HG02642 (cell line): ENCODE measurements at regions not wholly inside any gene's neighbourhood (a gene's known extent, or its start where the extent isn't known, plus 50 kb on each side); places are given as distances from the start of the nearest gene placed in this dataset.
"Not testable (repeated sequence)": the region's sequence is repeated elsewhere in the genome, so short reads cannot be mapped to it uniquely, and the experiment has no call there.

Source experiments
- ATAC-seq: cut with Tn5 transposase; IDR thresholded peaks from one replicate; pipeline ENCODE4 v1.9.1; 2021; ENCODE audit warnings: mild to moderate bottlenecking; ENCODE audit not compliant: unreplicated experiment, poor library complexity

DNA sequence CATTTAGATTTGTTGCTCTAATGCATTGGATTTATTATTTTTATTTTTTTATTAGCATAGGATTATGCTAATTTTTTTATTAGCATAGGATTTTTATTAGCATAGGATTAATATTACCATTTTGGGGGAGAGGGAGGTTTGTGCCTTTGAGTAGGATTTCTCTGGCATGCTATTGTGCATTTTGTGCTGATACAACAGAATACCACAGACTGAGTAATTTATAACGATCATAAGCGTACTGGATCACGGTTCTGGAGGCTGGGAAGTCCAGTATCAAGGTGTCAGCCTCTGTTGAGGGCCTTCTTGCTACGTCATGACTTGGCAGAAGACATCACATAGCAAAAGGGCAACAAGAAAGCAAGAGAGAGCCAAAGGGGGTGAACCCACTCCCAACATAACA lies 187.5 kb downstream of the XPNPEP1 start:
- ATAC-seq = no peak

DNA sequence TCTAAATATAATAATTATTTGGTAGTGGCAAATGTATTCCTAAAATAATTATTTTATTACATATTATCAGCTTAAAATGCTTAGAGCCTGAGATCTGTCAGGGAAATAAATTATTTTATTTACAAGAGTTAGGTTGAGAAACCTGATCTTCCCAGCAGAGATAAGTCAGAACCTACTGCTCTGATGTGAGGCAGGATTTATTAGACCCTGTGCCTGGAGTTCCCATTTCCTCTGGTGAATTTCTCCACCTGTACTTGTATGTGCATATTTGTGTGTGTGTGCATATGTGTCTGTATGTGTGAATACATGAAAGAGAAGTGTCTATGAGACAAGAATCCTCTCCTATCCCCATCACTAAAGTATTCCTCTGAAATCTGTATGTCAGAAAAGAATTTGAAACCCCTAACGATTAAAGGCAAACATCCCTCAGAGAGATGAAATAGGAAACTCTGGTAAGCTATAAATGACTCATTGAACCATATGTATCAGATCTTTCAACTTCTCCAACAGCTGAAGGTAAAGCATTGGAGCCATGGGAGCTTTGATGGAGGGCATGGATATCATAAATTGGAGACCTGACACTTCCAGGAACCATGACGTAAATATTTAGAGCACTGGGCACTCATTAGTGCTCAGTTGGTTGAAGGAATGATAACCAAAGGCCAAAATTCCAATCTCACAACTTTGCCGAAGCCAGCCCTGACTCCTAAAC lies 190.9 kb downstream of the XPNPEP1 start:
- no peak for ATAC-seq

DNA sequence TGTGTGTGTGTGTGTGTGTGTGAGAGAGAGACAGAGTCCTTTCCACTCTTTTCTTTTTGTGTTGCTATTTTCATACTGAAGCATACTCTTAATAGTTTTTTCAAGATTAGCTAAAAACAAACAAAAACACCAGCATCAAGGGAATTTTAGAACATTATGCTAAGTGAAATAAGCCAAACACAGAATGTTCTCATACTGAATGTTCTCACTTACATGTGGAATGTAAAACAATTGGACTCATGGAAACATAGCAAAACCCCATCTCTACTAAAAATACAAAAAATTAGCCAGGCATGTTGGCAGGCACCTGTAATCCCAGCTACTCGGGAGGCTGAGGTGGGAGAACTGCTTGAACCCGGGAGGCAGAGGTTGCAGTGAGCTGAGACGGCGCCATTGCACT lies 193.4 kb downstream of the XPNPEP1 start:
- not testable (repeated sequence) for ATAC-seq

DNA sequence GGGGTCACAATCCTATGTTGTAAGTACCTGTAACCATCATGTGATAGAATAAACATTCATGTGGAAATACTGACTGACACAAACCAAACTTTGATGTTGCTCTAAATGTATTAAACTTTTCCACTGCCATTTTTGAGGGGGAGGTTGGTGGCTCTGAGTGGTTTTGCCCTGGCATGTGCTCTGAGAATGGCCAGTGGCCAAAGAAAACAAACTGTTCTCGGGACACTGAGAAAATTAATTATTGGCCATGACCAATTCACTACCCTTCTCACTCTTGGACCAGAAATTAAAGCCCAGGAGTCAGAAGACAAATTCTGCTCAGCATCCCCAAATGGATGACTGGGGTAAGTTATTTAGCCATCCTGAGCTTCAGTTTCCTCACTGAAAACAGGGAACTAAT lies 195.9 kb downstream of the XPNPEP1 start:
- no peak for ATAC-seq

DNA sequence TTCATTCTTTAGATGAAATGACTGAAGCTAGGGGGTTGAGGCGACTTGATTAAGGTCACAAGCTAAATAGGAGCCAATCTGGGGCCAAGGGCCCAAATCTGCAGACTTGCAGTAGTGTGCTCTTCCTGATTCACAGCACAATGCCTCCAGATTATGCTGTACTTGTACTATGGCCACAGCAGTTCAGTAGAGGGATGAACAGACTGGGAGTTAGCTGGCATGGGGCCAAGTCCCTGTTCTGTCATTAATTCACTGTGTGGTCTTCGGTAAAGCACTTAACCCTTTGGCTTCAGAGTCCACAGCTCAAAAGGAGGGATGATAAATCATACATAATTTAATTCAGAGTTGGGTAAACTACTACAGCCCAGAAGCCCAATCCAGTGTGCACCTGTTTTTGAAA lies 196.8 kb downstream of the XPNPEP1 start:
- ATAC-seq = no peak

DNA sequence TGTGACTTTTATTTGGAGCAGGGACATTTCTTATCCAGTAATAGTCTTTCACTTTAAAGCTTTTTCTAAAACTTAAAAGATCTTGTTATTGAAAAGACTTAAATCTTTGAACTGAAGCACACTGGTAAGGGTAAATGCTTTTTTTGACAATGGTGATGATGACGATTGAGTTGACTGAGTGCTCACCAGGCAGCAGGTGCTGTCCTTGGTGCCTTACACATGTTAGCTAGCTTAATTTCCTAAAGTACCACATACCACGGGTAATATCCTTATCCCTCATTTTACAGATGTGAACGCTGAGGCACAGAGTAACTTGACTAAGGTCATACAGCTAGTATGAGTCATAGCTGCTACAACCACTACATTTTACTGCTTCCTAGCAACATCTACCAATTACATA lies 200.0 kb downstream of the XPNPEP1 start:
- ATAC-seq = no peak

DNA sequence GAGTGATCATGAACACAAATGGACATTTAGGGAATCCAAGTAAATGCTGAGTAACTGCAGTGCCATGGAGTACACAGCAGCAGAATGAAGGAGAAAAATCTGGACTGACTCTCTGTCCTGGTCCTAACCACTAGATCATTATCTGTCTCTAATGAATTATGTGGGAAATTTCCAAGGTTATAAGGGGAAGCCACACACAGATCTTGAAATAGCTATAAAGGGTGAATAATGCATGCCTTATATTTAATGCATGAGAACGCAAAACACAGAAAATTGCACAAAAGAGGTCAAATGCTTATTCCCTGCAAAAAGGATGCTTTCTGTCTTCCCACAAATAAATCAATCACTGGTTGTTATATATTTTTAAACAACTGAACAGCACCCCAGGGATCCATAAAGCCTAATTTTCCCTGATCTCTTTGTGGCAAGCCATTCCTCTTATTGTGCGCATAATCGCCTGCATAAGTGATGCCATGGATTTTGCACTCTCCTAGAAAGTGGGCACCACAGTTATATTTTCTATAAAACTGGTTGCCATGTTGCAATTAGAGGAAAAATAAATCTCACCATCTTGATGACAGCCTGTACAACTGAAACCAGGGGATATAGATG lies 201.8 kb downstream of the XPNPEP1 start:
- ATAC-seq = no peak

DNA sequence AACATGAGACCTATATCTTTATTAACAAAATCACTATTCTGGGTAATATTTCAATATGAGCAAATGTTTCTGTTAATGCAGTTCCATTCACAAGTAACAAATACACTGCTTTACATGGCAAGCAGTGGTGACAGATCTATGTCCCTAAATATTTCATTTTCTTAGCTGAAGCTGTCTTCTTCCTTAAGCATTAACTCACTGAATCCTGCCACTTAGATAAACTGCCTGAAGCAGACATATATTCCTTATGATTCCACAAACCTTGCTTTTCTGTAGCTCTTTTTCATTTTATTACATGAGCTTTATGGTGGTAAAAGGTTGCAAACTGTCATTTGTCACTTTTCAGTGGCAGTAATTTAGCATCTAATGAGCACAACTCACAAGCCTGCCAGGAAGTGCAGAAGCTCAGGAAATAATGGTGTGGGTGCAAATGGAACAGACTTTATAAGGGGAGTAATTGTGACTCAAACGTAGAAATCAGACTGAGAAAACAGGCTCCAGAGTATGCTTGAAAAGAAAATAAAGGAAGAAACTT lies 217.2 kb downstream of the XPNPEP1 start:
- ATAC-seq = no peak

DNA sequence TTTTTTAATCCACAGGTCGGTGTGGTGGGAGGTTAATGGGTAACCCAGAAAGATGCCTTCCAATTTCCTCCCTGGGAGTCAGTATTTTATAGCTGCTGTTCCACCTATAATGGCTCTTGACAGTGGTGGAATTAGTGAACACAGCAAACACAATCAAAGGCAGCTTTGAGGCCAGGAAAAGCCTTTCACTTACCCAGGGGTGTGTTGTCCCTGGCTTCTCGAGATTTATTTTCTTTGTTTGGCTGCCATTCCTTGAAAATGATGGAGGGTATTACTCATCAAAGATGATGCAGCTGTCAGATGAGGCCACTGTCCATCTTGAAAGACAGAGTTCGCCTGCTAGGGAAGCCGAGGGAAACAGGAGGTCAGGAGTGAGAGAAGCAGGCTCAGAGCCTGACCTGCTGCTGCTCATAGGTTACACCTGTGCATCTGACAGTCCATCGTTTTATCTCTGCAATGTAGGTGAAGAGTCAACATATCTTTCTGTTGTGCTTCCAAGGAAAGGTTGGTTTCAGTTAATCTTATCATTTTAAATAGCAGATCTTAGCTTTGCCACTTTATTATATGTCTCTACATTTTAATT lies 221.6 kb downstream of the XPNPEP1 start:
- ATAC-seq = no peak

DNA sequence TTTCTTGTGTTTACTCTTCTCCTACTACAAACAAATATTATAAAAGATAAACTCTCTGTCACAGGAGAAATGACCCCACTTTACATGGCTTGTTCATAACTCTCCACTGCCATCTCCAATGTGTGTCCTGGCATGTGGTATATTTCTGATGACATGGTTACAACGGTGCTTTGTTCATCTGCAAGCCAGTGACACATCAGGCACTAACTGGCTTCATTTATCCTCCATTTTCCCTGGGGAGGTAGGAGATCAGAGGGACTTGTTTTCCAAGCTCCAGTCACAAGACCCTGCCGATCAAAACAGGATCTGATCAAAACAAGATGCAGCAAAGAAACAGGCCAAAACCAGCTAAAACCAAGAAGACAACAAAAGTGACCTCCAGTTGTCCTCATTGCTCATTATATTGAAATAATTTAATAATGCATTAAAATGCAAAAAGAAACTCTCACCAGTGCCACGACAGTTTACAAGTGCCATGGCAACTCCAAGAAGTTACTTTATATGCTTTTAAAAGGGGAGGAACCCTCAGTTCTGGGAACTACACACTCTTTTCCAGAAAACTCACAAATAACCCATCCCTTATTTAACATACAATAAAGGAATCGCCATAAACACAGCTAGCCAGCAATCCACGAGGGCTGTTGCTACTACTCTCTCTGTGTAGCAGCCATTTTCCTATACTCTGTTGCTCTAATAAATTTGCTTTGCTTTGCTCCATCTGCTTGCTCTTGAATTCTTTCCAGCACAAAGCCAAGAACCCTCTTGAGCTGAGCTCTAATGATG lies 224.2 kb downstream of the XPNPEP1 start:
- no peak for ATAC-seq

DNA sequence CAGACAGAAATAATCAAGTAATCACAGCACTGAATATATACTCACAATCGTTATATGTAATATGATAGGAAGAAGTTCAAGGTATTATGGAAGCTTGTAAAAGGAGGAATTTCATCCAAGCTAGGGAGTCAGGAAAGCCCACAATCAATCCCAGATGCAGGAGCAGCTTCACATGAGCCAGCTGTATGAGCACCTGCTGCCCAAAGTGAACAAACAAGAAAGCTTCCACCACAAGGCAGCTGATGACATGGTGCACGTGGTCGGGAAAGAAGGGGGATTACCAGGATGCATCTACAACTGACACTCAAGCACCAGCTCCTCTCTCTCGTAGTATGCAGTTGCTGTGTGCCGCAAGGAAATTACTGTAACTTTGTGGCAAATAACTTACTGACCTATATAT lies 225.2 kb downstream of the XPNPEP1 start:
- no peak for ATAC-seq

DNA sequence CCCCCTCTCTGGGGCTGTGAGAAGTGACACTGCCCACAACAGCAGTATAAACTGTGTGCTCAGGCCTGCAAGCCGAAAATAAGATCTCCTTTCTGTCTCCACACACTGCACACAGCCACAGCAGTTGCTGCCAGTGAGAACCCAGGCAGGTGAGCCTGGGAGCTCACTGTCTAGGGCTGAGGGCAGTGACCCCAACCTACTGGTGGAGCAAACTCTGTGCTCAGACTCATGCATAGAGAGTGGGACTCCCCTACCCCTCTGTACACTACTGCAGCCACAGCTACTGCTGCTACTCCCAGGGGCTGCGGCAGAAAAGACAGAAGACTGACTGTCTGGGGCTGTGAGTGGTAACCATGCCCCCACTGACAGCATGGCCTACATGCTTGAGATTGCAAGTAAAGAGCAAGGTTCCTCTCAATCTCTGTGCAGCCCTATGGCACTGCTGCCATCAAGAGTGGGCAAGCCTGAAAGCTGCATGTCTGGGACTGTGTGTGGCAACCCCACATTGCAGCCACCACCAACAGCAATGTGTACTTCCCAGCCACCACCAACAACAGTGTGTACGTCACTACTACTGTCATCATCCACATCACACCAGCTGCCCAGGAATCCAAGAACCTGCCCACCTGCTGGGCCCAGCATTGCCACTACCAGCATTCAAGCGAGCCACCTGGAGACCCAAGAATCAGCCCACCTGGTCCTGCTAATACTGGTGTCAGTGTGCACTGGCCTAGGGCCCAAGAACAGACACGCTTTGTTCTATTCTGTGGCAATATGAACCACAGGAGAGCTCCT lies 226.1 kb downstream of the XPNPEP1 start:
- no peak for ATAC-seq

DNA sequence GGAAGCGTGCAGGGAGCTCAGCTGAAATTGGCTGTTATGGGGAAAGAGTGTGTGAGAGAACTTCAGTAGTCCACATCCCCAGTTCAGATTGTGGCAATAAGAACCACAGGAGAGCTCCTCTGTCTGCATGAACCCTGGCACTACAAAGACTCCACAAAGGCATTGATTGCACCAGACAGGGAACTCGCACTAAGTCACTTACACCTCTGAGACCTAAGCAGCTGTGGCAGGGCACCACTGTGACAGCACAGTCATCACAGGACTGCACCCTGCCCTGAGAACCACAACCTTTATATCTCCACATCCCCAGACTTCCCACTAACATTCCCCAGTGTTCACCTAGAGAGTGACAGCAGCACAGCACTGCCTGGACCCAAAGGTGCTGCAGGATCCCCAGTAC lies 226.8 kb downstream of the XPNPEP1 start:
- no peak for ATAC-seq

DNA sequence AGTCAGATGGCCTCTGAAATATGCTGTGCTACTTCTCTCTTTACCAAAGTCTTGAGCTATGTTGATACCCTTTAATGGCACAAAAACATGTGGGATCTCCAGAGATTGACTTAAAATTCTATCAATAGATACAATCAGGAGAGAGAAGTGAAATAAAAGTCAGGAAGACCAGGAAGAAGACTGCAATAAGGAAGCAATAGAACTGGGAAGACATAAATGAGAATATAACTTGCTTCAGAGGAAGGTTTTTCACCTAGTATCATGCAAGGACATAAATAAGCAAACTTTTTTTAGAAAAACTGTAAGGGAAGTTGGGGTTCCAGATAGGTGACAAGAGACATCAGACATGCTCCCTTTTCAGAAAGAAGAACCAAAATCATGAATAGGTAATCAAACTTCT lies 227.3 kb downstream of the XPNPEP1 start:
- ATAC-seq = no peak

DNA sequence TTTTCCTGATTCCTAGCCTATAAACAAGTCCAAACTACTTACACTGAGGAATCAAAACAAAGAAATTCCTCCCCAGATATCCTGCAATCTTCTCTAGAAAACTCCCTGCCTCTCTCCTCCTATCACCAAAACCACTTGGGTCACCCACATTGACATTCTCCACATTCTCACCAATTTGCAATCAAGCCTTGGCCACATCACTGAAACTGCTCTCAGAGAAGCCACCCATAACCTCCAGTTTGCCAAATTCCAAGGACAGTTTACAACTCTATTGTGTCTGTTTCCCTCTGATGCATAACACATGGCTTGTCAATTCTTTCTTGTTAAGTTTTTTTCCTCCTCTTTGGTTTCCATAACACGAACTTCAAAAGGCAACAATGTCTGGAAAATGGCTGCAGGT lies 233.5 kb downstream of the XPNPEP1 start:
- no peak for ATAC-seq

DNA sequence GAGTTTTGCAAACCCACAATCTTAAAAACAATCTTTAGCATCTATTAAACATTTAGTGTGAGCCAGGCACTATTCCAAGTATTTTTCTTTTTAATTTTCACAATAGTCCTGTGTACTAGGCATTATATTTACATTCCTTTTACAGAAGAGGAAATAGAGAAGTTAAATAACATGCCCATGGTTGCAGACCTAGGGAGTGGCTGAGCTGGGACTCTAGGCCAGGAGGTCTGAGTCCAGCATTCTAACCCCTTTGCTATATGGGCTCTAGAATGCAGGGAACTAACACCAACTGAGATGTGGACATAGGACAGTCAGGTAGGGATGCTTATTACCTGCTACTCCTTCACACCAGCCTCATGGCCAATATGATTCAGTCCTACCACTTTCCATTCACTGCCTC lies 243.8 kb downstream of the XPNPEP1 start:
- ATAC-seq = no peak

DNA sequence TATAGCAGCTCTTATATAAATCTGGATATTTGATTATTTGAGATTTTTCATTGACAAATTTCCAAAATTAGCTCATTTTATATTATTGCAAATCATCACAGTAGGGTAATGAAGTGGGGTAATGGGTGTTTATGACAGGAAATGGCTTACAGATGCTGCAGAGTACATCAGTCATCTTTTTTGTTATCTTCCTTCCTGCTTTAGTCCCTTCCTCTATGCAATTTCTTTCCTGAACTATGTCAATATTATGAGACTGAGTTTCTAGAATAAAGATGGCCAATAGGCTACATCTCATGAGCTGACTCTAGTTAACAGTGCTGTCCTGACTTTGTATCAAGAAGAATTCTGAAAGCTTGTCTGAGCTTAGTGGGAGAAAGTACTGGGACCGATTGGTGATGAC lies 244.5 kb downstream of the XPNPEP1 start:
- ATAC-seq = no peak

DNA sequence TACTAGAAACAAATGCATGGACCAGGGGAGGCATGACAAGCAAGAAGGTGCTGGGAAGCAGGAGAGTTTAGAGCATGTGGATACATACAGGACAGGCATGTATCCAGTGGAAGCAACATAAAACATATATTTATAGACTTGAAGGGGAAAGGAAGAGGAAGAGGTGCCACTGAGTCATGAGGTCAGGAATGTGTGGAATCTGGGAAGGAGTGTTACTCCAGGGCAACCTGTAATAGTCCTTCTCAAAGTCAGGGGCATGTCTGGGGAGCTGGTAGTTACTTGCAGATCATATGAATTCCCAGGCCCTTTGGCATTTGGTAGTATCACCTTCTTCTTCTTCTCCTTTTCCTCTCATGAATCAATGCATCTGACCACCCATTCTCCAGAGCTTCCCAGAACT lies 246.6 kb downstream of the XPNPEP1 start:
- ATAC-seq = no peak

DNA sequence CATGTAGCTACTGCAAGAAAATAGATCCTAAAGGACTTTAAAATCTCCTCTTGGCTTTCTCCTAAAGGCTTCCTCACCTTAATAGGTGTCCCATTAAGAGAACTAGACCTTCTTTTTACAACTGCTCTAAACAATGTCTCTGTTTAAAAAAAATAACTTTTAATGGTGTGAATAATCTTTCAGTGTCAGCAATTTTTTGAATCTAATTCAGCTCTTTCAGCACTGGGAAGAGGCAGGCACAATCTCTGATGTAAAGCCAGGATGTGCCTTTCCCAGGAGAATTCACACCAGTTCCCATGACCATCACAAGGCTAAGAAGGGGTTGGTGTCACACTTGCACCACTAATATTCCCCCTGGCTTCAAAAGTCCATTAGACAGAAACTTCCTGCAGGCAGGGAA lies 254.6 kb downstream of the XPNPEP1 start:
- no peak for ATAC-seq

DNA sequence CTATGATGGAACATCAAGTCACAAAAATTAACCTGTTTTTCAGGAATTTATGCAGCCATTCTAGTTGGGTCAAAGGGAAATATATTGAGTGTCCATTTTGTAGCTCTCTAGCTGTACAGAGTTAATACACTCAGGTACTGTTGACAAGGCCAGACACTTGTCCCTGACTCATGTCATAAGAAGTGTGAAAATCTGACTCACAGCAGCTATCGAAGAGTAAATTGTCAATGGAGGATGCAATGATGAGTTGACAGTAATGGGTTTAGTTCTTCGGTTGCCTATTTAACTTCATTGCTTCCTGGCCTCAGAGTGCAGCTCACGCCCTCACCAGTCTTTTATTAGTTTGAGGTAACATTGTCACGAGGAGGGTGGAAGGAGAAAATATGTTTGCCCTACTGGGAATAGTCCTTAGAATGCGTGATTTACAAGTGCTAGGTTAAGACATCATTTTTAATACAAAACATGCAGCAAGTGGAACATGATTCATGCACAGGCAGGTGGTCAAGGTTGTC lies 255.1 kb downstream of the XPNPEP1 start:
- ATAC-seq = no peak
